B cell (primary cell): ENCODE measurements at regions not wholly inside any gene's neighbourhood (a gene's known extent, or its start where the extent isn't known, plus 50 kb on each side); places are given as distances from the start of the nearest gene placed in this dataset.

Source experiments
- ATAC-seq: fragments of 200-7000 bp; cut with Tn5 transposase; one replicate; pipeline ENCODE4 v1.10.0; 2021; ENCODE audit warnings: low read depth, mild to moderate bottlenecking, moderate number of reproducible peaks, moderate library complexity
- CTCF ChIA-PET: fragments of 350-600 bp; sonication (Branson Sonifier 250); formaldehyde crosslinking; loops from one replicate; lab custom pipeline; 2021; ENCODE audit warnings: antibody characterized with exemption, inconsistent platforms; lab: Charles Lee
- POLR2A ChIA-PET: fragments of 350-600 bp; sonication (Branson Sonifier 250); formaldehyde crosslinking; loops from one replicate; lab custom pipeline; 2021; ENCODE audit warnings: antibody characterized with exemption; lab: Charles Lee
- DNase-seq: peaks from one replicate; pipeline ENCODE4 v3.0.0; 2013
- H2AFZ ChIP-seq: 2 replicates; pipeline ENCODE4 v1.6.1; 2012; ENCODE audit warnings: mild to moderate bottlenecking, low read depth, low read length; ENCODE audit not compliant: insufficient read depth, poor library complexity, severe bottlenecking
- H3K27ac ChIP-seq, 2 donors: 1 replicate in 1 of 2; 2 replicates in 1 of 2; pipeline ENCODE4 v1.5.1; 2012 to 2013; ENCODE audit warnings: low read length in 2 of 2, mild to moderate bottlenecking in 2 of 2, moderate library complexity in 1 of 2
- H3K27me3 ChIP-seq, 4 experiments: fragments of 200-600 bp in 1 of 4; sonication (generic) in 1 of 4; replicated peaks in 1 of 4; 1 replicate in 2 of 4; 2 replicates in 2 of 4; pipeline versions ENCODE4 v1.6.1 to v1.7.0; 2013 to 2016; ENCODE audit warnings: low read length in 3 of 4, mild to moderate bottlenecking in 2 of 4, mixed read lengths in 1 of 4, moderate library complexity in 1 of 4; ENCODE audit not compliant: insufficient read depth in 4 of 4, control insufficient read depth in 3 of 4; ENCODE audit errors: control extremely low read depth in 1 of 4
- H3K36me3 ChIP-seq, 2 experiments: replicated peaks in 1 of 2; 1 replicate in 1 of 2; 2 replicates in 1 of 2; pipeline versions ENCODE4 v1.6.1 to v1.7.1; 2013; ENCODE audit warnings: low read length in 1 of 2; ENCODE audit not compliant: insufficient read depth in 2 of 2, control insufficient read depth in 1 of 2; ENCODE audit errors: control extremely low read depth in 1 of 2, extremely low read depth in 1 of 2
- H3K4me1 ChIP-seq, 2 donors: fragments of 200-600 bp in 1 of 2; sonication (generic) in 1 of 2; 1 replicate in 1 of 2; 2 replicates in 1 of 2; pipeline versions ENCODE4 v1.5.1 to v1.6.1; 2013 to 2017; ENCODE audit warnings: low read length in 2 of 2; ENCODE audit not compliant: control insufficient read depth in 2 of 2, insufficient read depth in 2 of 2
- H3K4me2 ChIP-seq: replicated peaks from 2 replicates; pipeline ENCODE3; 2012; ENCODE audit warnings: mild to moderate bottlenecking, low read depth, low read length; ENCODE audit not compliant: poor library complexity, severe bottlenecking
- H3K4me3 ChIP-seq, 5 experiments: fragments of 200-600 bp in 1 of 5; sonication (generic) in 1 of 5; 1 replicate in 3 of 5; 2 replicates in 2 of 5; pipeline versions ENCODE4 v1.5.1 to v1.7.0; 2011 to 2016; ENCODE audit warnings: low read length in 4 of 5, mild to moderate bottlenecking in 4 of 5, low read depth in 2 of 5, control low read depth in 1 of 5, moderate library complexity in 1 of 5; ENCODE audit not compliant: insufficient read depth in 1 of 5; ENCODE audit errors: control extremely low read depth in 1 of 5, extremely low read depth in 1 of 5
- H3K79me2 ChIP-seq: fragments of 200-600 bp; sonication (generic); one replicate; pipeline ENCODE4 v1.6.0; 2016; ENCODE audit warnings: low read length; ENCODE audit not compliant: control insufficient read depth, insufficient read depth
- H3K9ac ChIP-seq: fragments of 200-600 bp; sonication (generic); 2 replicates; pipeline ENCODE4 v1.6.1; 2017; ENCODE audit warnings: mild to moderate bottlenecking, low read length, moderate library complexity
- H3K9me3 ChIP-seq, 3 donors: one replicate each; pipeline versions ENCODE4 v1.6.1 to v1.7.1; 2013; ENCODE audit warnings: low read length in 2 of 3; ENCODE audit not compliant: control insufficient read depth in 2 of 3, insufficient read depth in 1 of 3; ENCODE audit errors: control extremely low read depth in 1 of 3
- H4K20me1 ChIP-seq: 2 replicates; pipeline ENCODE4 v1.6.0; 2012; ENCODE audit warnings: mild to moderate bottlenecking, low read length; ENCODE audit not compliant: insufficient read depth, control insufficient read depth, poor library complexity, severe bottlenecking
- H3K27ac Mint-ChIP-seq: one replicate; pipeline ENCODE4 v1.8.0; 2021; ENCODE audit warnings: mixed read lengths
- H3K27me3 Mint-ChIP-seq: one replicate; pipeline ENCODE4 v1.8.0; 2021; ENCODE audit warnings: mixed read lengths
- H3K4me1 Mint-ChIP-seq: one replicate; pipeline ENCODE4 v1.8.0; 2021; ENCODE audit warnings: mixed read lengths
- H3K4me3 Mint-ChIP-seq: one replicate; pipeline ENCODE4 v1.8.0; 2021; ENCODE audit warnings: mixed read lengths
- H3K9me3 Mint-ChIP-seq: one replicate; pipeline ENCODE4 v1.8.0; 2022; ENCODE audit warnings: mixed read lengths; ENCODE audit not compliant: insufficient read depth
- CTCF ChIP-seq: fragments of 200-600 bp; IDR thresholded peaks from one replicate; pipeline ENCODE4 v1.8.0; 2022; ENCODE audit warnings: antibody characterized with exemption, mild to moderate bottlenecking
- EZH2 ChIP-seq: IDR thresholded peaks from 2 replicates; pipeline ENCODE4 v1.6.1; 2012; ENCODE audit warnings: borderline replicate concordance, low read depth, mild to moderate bottlenecking, moderate library complexity, low read length; ENCODE audit not compliant: insufficient read depth, poor library complexity, severe bottlenecking
- WGBS: methylation state at CpG from one replicate; pipeline ENCODE4 v1.1.5; 2013; ENCODE audit warnings: missing lambda C conversion rate; ENCODE audit not compliant: insufficient coverage; 5-methylcytosine and 5-hydroxymethylcytosine counted together
- intact Hi-C: fragments of 100-400 bp; cut with micrococcal nuclease; formaldehyde crosslinking; loops from one replicate; pipeline ENCODE4 v1.10.0; 2022

- Histone ChIP-seq H2AFZ (no peak overlapping the region), H3K4me1 (no peaks in the 10 kb centered on the region), H3K79me2 (no peaks in the 10 kb centered on the region), H3K9me3 (no peaks in the 10 kb centered on the region), H3K9ac (no peak overlapping the region), H3K27me3 (no peaks in the 10 kb centered on the region), H3K4me3 (no peak overlapping the region), H3K4me2 (no peak overlapping the region), H4K20me1 (no peaks in the 10 kb centered on the region), H3K27ac (no peak overlapping the region), H3K36me3 (no peaks in the 10 kb centered on the region)
- TF ChIP-seq EZH2 (no peak), CTCF (no peak)
- ChIA-PET POLR2A (no interaction called here), CTCF (no interaction called here)
- ATAC-seq (no peak), DNase-seq (no peak)
- 56% methylated on average over 1 of the region's 1 CpG for WGBS
- intact Hi-C loops = no loop called here
- H3K9me3 Mint-ChIP-seq = no peaks in the 10 kb centered on the region
- no peak overlapping the region for H3K27ac Mint-ChIP-seq
- H3K4me1 Mint-ChIP-seq = no peaks in the 10 kb centered on the region
- H3K4me3 Mint-ChIP-seq = no peak overlapping the region
- H3K27me3 Mint-ChIP-seq = peaks cover 5% of the 10 kb centered on the region
These were observed 192.3 kb downstream of the TLE1 start for GRCh38 chr9:81497091-81497490.

GRCh38 chr9:81492710-81493447 is 196.5 kb downstream of the TLE1 start:
- ChIA-PET POLR2A (interaction anchor here (0.7 kb wide), 1 partner anchor 290 kb away, joined by 3 read pairs; no protein-coding TSS in a partner anchor), CTCF (no interaction called here)
- H3K27me3 ChIP-seq = no peaks in the 10 kb centered on the region
- ATAC-seq = no peak
- H4K20me1 ChIP-seq = no peaks in the 10 kb centered on the region
- H3K4me2 ChIP-seq = no peak overlapping the region
- DNase-seq = no peak
- H3K27ac ChIP-seq = no peak overlapping the region
- no peak overlapping the region for H2AFZ ChIP-seq
- H3K4me3 ChIP-seq = no peak overlapping the region
- no peaks in the 10 kb centered on the region for H3K79me2 ChIP-seq
- no peak overlapping the region for H3K9ac ChIP-seq
- no CpG with 5 or more reads among the region's 1 CpG for WGBS
- Mint-ChIP-seq H3K27ac (no peak overlapping the region), H3K4me3 (no peak overlapping the region), H3K4me1 (no peaks in the 10 kb centered on the region), H3K27me3 (no peaks in the 10 kb centered on the region), H3K9me3 (no peaks in the 10 kb centered on the region)
- intact Hi-C loops = no loop called here
- H3K36me3 ChIP-seq = no peaks in the 10 kb centered on the region
- no peaks in the 10 kb centered on the region for H3K4me1 ChIP-seq
- TF ChIP-seq CTCF = no peak
- TF ChIP-seq EZH2 = no peak
- H3K9me3 ChIP-seq = no peaks in the 10 kb centered on the region
